Hematopoietic multipotent progenitor cell treated with erythropoietin and hydrocortisone succinate and interleukin-3 and kit ligand, for 8 days (in vitro differentiated cells): ENCODE measurements at regions not wholly inside any gene's neighbourhood (a gene's known extent, or its start where the extent isn't known, plus 50 kb on each side); places are given as distances from the start of the nearest gene placed in this dataset.

ENCODE experiments used
- DNase-seq: peaks from one replicate; pipeline ENCODE4 v3.0.0-alpha.2; 2015

GRCh38 chr10:55098452-55098851 is 297.4 kb upstream of the PCDH15 start:
- no peak for DNase-seq

- peak; percentile 21 for DNase-seq
These were observed 290.8 kb upstream of the PCDH15 start for GRCh38 chr10:55091691-55092328.

GRCh38 chr10:55078121-55078520 is 277.1 kb upstream of the PCDH15 start:
- no peak for DNase-seq

GRCh38 chr10:55065185-55065584 is 264.2 kb upstream of the PCDH15 start:
- no peak for DNase-seq

- no peak for DNase-seq
These were observed 262.8 kb upstream of the PCDH15 start for GRCh38 chr10:55063811-55064210.

GRCh38 chr10:55062349-55062748 is 261.3 kb upstream of the PCDH15 start:
- DNase-seq = no peak

- no peak for DNase-seq
These were observed 257.8 kb upstream of the PCDH15 start for GRCh38 chr10:55058800-55059199.

- DNase-seq = no peak
These were observed 250.5 kb upstream of the PCDH15 start for GRCh38 chr10:55051515-55051914.

- DNase-seq = no peak
These were observed 247.9 kb upstream of the PCDH15 start for GRCh38 chr10:55048830-55049498.

GRCh38 chr10:55043540-55043939 is 242.5 kb upstream of the PCDH15 start:
- no peak for DNase-seq

- DNase-seq = no peak
These were observed 232.0 kb upstream of the PCDH15 start for GRCh38 chr10:55033061-55033460.

- no peak for DNase-seq
These were observed 223.7 kb upstream of the PCDH15 start for GRCh38 chr10:55024713-55025112.

GRCh38 chr10:55019439-55019838 is 218.4 kb upstream of the PCDH15 start:
- DNase-seq = no peak

GRCh38 chr10:55013318-55013717 is 212.3 kb upstream of the PCDH15 start:
- no peak for DNase-seq

- DNase-seq = no peak
These were observed 201.4 kb upstream of the PCDH15 start for GRCh38 chr10:55002420-55002819.

- no peak for DNase-seq
These were observed 200.4 kb upstream of the PCDH15 start for GRCh38 chr10:55001422-55001821.

- no peak for DNase-seq
These were observed 192.1 kb upstream of the PCDH15 start for GRCh38 chr10:54993148-54993547.

- peak; percentile 23 for DNase-seq
These were observed 184.7 kb upstream of the PCDH15 start for GRCh38 chr10:54985732-54986131.

GRCh38 chr10:54983255-54983654 is 182.2 kb upstream of the PCDH15 start:
- no peak for DNase-seq

- DNase-seq = no peak
These were observed 161.3 kb upstream of the PCDH15 start for GRCh38 chr10:54962134-54962900.

GRCh38 chr10:54961040-54961439 is 160.0 kb upstream of the PCDH15 start:
- DNase-seq = no peak

GRCh38 chr10:54958844-54959243 is 157.8 kb upstream of the PCDH15 start:
- no peak for DNase-seq

GRCh38 chr10:54947605-54948004 is 146.6 kb upstream of the PCDH15 start:
- DNase-seq = no peak

GRCh38 chr10:54940418-54940817 is 139.4 kb upstream of the PCDH15 start:
- no peak for DNase-seq
